Inflammatory macrophage treated with lipopolysaccharide for 4 hours (primary cell): ENCODE measurements at regions not wholly inside any gene's neighbourhood (a gene's known extent, or its start where the extent isn't known, plus 50 kb on each side); places are given as distances from the start of the nearest gene placed in this dataset.
A peak's percentile ranks its signal among the peaks of the same experiment; 100 is the strongest.

ENCODE experiments used
- DNase-seq: peaks from one replicate; pipeline ENCODE4 v3.0.0-alpha.2; 2020

DNA sequence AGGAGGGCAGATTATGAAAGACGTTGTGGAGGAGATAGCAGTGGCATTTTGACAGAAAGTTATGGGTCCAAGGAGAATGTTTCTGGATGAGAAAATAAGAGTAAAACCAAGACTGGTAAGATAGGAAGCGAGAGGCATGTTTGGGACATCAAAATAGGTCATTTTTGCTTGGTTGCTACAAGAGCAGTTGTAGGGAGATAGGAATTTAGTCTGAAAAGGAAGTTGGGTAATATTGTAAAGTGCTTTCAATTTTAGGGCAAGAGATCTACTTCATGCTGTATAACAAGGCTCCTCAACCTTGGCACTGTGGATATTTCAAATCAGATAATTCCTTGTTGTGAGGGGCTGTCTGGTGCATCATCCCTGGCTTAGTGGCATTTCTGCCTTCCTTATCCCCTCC lies 118.0 kb upstream of the DPH6 start:
- no peak for DNase-seq

DNA sequence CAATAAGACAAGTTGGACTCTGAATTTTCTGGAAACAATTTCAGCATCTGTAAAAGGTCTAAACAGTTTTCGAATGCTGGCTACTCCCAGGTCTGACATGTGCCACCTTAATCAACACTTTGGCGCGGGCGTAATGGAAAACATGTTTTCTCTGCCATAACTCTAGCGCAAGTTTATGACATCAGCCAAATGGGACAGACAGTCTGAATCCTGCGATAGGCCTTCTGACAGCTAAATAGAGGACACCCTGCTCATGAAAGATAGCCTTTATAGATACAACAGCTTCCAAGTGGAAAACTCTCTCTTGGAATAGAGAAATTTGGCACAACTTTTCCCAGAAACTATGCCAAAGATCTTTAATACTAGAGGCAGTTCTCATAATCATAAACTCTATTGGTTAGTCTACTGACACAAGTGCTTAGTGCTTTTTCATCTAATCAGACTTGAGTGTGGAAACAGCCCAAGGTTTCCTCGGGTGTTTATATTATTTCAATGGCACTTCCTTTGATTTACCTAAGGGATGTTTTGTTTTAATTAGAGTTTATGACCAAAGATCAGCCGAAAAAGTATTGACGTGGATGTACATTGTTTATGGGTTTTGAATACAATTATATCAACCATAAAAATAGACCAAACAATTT lies 120.1 kb upstream of the DPH6 start:
- no peak for DNase-seq

DNA sequence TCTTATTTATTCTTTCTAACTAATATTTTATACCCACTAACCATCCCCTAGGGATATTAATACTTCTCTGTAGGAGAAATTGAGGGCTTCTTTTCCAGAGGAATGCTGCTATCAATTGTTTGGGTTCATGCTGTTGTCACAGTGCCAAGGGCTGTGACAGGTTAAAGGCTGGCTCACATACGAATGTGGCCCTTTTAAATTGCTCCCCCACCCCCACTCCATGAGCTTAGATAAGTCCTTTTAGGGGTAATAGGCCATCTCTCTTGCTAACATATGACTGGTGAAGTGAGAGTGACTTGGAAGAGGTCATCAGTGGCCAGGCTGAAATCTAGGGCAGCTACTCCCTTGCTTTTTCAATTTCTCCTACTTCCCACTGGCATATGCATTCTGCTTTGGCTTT lies 121.9 kb upstream of the DPH6 start:
- no peak for DNase-seq

DNA sequence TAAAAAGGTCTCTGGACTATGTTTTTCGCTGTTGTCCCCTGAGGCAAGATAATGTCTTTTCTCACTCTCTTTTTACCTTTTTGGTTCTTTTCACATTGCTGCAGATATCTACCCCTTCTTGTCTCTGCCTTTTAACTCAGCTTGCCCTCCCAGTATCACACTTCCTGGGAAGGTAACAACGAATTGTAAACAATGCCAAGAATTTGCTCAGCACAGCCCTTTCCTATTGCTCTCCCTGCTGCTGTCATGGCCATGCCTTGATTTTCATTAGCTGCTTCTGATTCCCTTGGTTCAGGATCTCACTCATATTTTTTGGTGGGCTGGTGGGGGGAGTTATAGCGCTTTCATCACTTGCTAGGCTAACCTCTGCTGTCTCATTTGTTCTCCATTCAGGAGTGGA lies 123.1 kb upstream of the DPH6 start:
- no peak for DNase-seq

DNA sequence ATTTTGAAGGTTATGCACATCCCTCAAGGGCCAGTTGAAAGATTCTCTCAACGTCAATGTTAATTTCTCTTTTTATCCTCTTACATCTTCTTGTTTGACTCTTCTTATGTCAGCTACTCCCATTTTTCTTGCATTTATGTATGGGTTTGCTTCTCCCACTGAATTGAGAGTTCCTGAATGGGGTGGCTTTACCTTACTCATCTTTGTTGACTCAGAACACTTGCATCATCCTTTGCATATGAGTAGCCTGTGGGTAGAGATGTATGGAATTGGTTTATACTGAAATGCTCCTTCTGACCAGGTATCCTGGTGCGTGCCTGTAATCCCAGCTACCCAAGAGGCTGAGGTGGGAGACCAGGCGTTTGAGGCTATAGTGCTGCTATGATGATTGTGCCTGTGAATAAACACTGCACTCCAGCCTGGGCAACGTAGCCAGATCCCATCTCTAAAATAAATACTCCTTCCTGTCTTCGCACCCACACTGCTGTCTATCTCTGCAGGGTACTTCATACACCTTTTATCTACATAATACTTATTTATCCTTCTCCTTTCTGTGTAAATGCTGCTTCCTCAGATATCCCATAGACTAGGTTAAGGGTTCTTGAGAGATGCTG lies 123.6 kb upstream of the DPH6 start:
- no peak for DNase-seq

DNA sequence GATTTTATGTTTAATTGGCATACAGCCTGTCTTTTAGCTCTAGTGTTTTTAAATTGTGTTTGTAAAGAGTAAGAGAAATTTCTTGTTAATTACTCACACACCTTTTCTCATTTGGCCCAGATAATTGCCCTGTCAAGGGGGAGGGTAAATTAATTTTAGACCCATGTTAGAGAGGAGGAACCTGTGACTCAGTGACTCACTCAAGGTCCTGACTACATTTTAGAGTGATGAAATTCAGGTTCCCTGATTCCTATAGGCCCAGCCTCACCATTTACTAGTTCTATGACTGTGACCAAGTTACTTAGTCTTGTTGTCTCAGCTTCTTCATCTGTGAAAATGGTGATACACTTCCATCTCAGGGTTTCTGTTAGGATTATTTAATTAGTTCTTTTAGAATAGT lies 125.2 kb upstream of the DPH6 start:
- peak; percentile 7 for DNase-seq

DNA sequence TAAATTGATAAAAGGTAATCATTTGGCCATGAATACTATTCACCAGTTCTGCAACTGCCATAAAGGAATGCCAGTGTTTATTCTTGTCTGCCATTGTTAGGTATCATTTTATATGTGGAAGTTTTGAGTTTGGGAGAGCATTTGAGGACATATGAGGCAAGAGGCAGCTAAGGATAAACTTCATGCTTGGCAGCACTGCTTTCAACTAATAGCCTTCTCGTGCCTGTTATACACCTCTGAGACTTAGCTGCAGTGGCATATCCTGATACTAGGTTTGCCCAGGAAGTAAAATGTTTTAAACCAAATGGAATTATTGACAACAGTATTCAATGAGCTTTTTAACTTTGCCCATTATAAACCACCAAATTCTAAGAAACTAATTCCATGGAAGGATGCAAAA lies 126.0 kb upstream of the DPH6 start:
- no peak for DNase-seq

DNA sequence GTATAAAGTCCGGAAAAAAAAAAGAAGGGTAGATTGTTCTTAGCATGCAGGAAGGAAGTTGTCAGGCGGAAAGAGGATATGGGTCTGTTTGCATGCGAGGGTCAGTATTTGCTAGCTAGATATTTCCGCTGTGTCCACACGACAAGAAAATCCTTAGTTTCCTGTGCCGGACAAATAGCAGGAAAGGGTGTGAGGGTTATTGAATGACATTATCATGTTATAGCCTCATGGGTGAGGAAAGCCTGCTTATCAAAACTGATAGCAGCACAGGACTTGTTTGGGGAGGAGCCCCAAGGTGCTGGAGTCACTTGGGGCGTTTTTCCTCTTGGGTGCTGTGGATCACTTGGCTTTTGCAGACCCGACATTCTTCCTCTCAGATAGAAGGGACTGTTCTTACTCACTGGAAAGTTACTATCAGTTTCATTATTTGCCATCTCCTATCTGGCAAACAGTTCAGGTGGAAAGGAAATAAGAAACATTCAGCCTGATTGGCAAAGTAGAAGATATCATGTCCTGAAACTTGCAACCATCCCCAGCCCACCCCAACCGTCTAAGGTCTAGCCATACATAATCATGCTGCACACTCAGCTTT lies 127.2 kb upstream of the DPH6 start:
- no peak for DNase-seq

DNA sequence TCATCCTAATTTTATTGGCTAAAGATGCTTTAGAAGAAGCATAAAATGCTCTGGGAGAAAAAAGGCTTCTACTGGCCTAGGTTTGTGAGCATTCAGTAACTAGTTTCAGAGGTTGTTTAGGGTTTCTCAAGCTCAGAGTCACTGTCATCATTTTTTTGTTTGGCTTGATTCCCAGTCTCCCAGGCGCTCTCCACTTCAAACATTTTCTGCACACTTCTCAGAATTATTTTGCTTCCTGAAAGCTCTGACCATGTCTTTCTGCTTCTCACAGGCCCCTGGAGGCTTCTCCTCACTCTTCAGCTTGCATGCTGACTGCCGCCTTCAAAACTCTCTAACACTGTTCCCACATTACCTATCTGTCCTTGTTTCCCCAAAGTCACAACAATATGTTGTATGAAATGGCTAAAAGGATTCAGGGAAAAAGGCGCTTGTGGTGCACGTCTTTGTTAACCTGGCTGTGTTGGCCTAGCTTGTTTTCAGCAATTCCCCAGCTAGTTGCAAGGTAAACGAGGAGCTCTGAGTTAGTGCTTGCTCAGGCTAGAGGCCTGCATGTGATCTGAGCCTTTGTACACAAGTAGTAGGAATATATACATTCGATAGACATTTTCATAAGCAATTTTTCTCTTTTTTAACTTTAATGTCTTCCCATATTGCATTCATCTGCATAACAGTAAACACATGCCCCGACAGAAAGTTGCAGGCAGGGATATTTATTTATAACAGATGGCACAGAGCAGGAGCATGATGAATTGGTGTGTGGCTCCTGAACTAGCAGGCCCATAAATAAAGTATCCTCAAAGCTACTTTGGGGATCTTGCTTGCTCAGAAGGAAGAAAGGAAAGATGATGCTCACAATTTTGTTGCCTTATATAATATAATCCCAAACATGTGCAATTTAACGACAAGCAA lies 129.2 kb upstream of the DPH6 start:
- no peak for DNase-seq

DNA sequence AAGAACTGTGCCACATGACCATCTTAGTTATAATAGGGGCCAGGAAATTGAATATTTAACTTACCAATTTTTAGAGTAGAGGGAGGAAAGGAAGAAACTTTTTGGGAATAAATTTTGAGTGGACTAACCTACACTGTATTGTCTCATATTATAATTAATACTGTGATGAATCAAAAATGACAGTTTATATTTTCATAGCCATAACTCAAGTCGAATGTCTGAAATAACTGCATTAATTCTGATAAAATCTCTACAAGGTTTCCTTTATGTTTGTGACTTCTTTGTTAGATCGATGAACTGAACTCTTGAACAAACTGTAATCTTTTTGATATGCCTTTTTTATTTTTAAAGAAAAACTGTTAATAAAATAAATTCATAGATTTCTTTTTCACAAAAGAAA lies 132.8 kb upstream of the DPH6 start:
- no peak for DNase-seq

DNA sequence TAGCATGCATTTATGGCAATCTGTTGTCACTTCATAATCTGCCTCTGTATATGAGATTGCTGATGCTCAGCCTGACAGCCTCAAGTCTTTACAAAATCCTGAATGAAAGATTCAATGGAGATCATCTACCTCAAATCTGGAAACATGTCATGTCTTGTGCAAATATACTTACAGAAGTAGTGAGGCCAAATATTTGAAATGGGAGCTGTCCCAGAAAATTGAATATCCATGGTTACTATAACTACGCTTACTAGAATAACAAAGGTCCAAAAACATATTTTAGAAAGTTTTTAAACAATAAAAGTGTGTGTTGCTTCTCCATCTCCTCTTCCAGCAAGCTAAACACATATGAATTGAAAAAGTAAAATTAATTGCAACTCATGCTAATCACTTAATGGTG lies 133.2 kb upstream of the DPH6 start:
- no peak for DNase-seq

DNA sequence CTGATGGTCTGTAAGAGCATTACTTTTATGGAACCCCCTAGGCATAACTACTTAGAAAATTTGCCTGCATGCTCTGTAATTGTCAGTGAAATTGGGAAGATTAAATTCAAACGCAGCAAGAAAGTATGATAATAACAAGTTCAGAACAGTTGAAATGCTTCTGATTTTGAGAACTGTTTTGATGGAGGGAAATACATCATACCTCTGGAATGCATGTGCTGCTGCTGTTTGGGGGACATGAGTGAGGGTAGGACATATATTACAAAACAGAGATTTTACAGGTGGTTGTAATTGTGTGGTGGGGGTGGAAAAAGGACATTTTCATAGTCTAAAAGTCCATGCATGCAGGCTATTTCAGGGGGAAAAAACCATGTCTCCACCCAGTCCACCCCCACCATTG lies 135.0 kb upstream of the DPH6 start:
- no peak for DNase-seq

DNA sequence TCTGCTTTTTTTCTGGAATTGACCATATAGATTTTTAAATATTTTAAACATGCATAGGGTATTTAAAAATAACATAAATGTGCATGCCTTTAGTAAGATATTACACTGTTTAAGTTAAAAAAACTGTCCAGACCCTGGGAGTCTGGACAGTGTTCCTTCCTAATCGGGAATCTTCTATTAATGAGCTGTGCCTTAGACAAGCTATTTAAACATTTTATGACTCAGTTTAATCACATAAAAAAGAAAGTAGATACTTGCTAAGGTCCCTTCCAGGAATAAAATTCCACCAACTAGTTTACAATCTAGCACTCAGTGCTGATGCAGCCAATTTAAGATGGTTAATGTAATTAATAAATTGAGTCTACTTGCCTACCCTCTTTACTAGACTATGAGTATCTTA lies 140.4 kb upstream of the DPH6 start:
- no peak for DNase-seq

DNA sequence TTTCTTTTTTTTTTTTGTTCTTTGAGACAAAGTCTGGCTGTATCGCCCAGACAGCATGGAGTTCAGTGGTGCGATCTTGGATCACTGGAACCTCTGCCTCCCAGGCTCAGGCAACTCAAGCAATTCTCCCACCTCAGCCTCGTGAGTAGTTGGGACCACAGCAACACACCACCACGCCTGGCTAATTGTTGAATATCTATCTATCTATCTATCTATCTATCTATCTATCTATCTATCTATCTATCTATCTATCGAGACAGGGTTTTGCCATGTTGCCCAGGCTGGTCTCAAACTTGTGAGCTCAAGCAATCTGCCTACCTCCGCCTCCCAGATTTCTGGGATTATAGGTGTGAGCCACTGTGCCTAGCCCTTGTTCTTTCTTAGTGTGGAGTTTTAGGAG lies 143.3 kb upstream of the DPH6 start:
- no peak for DNase-seq

DNA sequence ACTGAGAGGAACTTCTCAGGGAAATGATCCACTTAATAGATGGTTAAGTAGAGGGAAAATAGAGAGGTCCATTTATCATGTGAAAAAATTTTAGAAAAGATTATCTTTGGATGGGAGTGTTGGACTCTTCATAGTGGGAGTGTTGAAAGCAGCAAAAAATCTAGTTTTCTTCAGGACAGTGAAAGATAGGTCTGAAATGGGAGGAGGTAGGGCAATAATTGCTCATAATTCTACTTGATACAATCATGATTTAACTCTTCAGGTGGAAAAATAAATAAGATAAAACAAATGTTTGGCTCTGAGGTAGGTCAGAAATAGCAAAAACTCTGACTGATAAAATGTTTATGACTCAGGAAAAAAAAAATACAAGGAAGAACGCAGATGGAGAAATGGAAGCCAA lies 144.1 kb upstream of the DPH6 start:
- no peak for DNase-seq

DNA sequence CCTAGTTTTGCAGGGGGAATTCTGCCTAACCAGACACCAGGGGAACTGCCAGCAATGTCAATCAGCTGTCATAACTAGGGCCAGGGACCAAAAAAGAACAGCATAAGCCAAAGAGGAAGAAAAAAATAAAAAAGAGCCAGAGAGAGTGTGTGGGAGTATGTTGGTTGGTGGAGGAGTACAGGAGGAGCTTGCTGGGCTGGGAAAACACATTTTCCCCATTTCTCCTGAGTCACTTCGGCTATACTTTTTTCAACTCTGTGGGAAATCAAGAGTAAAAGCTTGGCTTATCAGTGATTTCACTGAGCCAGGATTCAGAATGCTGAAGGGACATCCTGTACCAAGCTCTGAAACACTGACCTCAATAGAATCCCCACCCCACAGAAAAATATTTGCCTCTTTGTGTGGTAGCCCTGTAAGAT lies 144.7 kb upstream of the DPH6 start:
- peak; percentile 24 for DNase-seq

DNA sequence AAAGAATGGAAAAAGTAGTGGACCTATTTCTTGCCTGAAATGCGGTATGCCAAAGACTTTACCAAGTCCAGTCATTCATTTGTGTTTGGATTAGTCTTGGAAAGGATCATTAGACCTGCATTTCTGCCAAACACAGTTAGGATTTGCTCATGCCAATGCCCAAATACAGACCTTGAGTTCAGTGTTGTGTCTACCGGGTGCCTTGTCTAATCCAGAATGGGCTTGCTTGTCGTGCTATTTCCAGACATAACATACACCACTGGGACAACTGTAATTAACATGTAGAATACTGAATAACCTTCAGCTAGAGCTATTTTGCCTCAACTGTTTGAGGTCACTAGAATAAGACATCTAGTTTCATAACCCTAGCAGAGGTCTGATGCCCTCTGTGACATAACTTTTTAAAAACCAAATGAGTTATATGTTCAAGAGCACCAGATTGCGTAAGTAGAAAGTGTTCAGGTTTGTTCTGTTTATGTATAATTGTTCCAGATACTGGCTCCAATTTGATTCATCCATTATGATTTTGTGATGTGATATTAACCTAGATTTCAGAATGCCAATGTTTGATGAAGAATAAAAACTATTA lies 145.3 kb upstream of the DPH6 start:
- no peak for DNase-seq

DNA sequence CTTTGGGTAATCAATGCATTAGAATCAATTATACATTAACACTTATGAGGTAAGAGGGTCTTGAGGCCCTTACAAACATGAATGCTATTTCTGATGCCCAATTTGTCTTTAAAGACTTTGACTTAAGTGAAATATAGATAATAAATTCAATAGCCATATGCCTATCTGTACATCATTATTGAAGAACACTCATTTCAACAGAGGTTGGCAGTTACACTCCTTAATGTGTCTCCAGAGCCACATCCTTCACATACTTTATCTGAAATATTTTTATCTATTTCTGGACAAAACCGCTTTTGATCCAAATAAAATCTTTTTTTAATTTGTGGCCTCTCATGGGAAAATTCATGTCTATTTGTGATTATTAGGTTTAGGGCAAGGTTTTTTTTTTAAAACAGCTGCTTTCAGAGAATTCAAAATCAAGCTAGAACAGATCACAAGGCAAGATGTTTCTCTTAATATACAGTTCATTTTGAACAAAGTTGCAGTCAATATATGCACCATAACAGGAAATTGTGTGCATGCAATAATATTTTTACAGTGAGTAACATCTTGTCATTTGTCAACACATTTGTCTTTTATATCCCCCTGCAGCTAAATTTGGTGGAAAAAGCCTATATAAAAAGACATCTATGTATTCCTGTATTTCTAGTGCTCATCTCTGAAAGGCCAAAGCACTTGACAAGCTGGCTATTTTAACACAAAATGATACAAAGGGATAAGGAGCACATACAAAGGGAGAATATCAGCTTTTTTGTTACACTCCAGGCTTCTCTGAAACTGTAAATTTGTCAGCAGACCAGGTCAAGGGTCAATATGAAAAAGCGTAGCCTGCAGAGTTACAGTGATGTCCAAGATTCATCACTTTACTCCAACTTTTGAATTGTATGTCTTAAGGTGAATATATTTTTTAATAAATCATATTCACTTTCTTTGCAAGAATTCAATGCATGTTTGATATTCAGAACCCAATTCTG lies 146.2 kb upstream of the DPH6 start:
- DNase-seq: no peak

DNA sequence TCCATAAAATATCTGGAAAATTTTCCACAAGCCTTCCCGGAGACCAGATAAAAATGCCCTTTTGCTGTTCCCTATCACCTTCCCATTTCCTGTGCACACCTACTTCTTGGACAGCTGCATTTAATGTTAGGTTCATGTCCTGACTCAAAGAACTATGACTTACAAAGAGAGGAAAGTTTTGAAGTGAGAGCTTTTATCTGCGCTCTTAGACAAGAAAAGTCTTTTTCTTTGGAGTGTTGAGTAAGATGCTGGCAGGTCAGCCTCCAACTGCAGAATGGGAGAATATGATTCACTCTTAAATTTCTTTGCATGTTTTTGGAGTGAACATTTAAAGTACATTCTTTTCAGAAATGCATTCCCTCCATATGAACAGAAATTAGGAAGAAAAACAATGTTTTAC lies 147.3 kb upstream of the DPH6 start:
- no peak for DNase-seq

DNA sequence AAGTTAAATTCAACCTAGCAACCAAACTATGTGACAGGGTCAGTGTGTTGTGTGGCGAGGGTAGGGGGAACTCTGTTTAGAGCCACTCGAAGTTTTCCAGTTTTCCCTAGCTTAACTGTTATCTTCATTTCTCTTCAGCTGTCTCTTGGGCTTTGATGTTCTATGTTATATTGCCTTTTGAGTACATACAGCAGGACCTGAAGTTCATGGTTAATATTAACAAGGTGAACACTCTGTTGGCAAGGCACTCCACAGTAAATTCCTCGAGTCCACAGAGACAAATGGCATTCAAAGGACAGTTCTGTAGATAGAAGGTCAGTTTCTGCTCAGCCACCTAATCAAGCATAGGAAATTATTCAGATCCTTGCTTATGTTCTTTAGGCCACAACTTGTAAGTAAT lies 147.9 kb upstream of the DPH6 start:
- DNase-seq: no peak

DNA sequence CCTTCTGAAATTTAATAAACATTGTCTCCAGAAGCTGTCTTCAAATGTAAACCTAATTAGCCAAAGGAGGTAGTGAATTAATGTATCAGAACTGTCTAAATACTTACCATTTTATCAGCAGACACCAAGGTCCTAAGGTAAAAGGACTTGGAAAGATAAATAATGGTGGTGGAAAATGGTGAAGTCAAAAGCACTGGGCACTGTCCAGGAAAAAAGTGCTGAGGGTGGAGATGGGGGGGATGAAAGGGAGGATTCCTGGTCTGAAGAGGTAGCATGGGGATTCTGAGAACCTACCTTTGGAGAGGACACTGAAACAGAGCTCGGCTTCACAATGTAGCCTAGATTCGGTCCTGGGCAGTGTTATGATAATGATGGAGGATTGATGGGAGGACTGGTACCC lies 149.0 kb upstream of the DPH6 start:
- no peak for DNase-seq

DNA sequence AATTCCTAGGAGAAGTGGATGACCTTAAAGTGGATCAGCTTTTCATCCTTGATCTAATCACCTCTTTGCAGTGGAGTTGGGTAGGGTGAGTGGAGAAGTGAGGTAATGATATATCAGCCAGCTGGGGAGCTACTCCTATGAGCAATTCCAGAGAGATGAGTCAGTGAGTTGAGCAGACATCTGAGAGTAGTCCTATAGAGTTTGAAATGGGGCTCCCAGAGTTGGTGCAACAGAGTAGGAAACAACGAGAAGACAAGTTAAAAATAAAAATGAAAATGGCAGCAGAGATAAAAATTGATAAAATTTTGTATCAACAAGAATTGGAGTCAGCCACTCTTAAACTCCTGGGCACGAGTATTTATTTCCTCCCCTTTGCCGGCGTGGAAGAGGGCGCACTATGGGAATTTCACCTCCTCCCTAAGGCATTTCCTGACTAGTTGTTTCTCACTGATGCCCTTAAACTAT lies 150.8 kb upstream of the DPH6 start:
- no peak for DNase-seq
